Limb (tissue), 2 donors: ENCODE measurements at regions not wholly inside any gene's neighbourhood (a gene's known extent, or its start where the extent isn't known, plus 50 kb on each side); places are given as distances from the start of the nearest gene placed in this dataset.

Source experiments
- DNase-seq, 2 donors: peaks; one replicate each; pipeline ENCODE4 v3.0.0-alpha.2; 2016; ENCODE audit errors: extremely low spot score in 2 of 2

GRCh38 chr17:69717214-69717613 lies 302.7 kb downstream of the MAP2K6 start:
- DNase-seq, result no peak

DNA sequence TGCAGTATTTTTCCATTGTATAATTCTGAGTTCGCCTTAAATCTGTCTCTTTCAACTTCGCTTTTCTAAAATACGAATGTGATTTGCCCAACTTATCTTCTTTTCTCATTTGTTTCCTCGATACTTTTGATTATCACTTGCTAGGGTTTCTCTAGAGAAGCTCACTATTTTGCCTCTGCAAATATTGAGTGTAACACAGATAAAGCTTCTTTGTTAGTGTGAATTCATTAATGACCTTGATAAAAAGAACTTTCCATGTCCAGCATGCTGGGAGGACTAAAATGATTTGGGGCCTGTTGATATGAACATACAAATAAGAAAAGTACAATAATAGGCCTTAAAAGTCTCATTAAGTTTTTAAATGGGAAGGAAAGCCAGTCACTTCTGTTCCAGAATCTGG lies 303.3 kb downstream of the MAP2K6 start:
- no peak for DNase-seq

- no peak for DNase-seq
Measured at GRCh38 chr17:69719474-69720048, 305.1 kb downstream of the MAP2K6 start.

GRCh38 chr17:69722518-69722917 lies 308.0 kb downstream of the MAP2K6 start:
- DNase-seq, result no peak

DNA sequence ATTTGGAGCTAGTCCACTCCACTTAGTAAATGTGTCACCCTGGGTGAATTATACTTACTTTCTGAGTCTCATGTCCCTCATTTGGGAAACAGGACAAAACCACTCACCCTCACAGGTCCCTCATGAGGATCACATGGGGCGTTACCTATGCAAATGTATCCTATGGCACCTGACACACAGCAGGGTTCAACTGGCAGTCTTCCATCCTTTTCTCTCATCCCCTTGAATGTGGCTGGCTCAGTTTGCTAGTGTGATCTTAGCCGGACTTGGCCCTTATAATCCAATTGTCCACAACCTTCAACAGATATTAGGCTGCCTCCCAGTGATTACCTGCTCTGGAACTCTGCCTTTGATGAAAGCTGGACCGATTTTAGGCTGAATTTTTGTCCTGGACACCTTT lies 308.8 kb downstream of the MAP2K6 start:
- DNase-seq, result no peak

DNA sequence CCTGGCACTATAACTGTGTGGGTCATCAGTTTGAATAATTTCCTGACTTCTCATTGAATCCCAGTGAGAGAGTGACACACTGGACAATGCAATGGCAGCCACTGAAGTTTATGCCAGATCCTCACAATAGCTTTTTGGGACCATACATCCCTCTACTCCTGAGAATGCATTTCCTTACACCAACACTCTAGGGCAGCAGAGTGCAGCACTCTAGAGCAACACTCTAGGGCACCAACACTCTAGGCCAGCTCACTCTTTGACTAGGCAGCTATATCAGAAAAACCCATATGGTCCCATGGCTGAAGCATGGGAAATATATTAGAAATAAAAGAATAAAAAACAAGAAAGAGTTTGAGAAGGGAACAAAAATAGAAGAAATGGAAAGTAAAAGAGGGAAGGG lies 309.2 kb downstream of the MAP2K6 start:
- no peak for DNase-seq

DNA sequence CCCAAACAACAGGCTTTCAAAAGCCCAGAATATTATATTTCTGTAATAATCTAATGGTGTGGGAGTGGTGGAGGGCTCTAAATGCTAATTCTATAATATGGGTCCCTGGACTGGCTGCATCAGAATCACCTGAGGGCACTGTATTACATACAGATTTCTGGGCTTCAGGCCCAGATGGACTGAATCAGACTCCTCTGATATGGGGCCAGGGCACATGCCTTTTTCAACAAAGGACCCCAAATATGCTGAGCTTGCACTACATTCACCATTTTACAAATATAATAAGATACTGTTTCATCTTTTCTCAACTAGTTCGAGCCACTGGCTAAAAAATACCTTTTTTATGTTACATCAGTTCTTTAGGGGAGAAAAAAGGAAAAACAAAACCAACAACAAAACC lies 309.7 kb downstream of the MAP2K6 start:
- DNase-seq, result no peak

DNA sequence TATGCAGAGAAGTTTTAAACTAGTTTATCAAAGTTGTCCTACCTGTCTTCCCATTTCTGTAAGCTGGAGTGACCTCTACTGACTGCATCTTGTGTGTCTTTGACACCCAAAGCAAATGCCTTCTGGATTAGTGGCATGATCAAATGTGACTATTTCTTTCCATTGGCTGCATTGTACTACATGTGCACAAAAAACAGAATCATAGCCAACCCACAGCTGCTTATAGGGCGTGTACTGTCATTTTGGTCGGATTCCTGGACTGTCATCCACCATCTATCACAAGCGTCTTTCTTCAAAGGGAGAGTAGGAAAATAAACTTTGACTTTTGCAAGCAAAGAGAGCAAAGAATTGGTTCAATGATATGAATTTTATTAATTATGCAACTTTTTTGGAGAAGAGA lies 310.6 kb downstream of the MAP2K6 start:
- no peak for DNase-seq

DNA sequence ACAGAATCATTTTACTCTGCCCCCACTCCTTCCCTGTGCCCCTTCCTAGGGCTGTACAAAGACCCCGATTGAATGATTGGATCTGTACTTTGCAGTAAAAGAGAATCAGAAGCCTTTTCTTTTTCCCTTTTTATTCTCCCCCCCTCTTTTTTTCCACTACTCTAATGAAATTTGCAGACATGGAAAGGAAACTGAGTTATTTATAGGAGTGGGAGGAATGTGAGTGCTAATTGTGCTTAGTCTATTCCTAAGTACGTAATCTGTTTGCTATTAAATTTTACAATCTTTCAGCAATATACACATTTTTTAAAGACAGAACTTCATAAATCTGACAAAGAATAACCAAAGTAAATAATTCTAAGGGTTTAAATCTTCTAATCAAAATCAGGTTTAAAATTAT lies 314.3 kb downstream of the MAP2K6 start:
- DNase-seq, result no peak

DNA sequence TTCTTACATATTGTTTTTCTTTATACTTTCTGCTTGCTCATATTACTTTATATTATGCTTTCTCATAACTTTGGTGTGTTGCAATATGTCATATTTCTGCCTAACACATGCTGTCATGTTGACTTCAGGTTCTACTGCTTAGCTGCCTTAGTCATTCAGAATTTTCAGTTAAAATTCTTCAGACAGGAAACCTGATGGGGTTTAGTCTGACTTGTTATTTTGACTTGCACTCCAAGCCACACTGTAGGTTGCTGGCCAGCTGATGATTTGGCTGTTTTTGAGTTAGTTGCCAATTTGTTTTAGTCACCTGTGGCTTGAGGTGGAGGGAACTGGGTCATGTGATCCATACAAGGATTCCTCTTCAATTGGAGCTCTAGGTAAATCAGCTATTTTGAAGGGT lies 315.4 kb downstream of the MAP2K6 start:
- no peak for DNase-seq

DNA sequence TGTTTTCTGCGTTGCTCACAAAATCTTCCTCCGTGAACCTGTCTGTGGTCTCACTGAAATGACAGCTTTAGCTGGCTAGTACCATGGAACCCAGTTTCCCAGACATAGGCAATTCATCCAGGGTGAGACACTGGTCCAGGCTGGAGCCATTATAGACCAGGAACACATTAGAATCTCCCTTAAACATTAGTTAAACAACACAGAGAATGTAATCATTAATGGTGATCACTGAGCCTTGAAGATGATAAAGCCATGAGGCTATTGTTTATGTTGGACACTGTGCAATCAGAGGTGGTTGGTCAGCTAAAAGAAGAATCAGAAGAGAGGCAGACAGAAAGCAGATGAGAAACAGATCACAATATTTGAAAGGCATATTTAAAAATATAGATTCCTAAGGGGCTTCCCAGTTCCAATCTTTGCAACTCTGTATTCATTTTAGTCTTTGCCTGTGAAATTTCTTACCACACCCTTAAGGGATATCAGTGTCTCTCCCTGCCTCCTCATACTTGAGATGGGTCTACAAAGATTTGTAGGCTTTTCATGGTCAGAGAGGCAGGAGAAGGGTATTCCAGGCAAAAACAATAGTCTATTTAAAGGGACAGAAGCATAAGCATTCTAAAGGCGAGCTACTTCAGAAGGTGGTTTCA lies 317.9 kb downstream of the MAP2K6 start:
- DNase-seq, result no peak

- peak; percentile 45 to 82 for DNase-seq
Measured at GRCh38 chr17:69733171-69734012, 318.9 kb downstream of the MAP2K6 start.

GRCh38 chr17:69734656-69735055 lies 320.2 kb downstream of the MAP2K6 start:
- DNase-seq, result no peak

GRCh38 chr17:69735285-69735684 lies 320.8 kb downstream of the MAP2K6 start:
- no peak for DNase-seq

- DNase-seq, result no peak
Measured at GRCh38 chr17:69743091-69743490, 328.6 kb downstream of the MAP2K6 start.

DNA sequence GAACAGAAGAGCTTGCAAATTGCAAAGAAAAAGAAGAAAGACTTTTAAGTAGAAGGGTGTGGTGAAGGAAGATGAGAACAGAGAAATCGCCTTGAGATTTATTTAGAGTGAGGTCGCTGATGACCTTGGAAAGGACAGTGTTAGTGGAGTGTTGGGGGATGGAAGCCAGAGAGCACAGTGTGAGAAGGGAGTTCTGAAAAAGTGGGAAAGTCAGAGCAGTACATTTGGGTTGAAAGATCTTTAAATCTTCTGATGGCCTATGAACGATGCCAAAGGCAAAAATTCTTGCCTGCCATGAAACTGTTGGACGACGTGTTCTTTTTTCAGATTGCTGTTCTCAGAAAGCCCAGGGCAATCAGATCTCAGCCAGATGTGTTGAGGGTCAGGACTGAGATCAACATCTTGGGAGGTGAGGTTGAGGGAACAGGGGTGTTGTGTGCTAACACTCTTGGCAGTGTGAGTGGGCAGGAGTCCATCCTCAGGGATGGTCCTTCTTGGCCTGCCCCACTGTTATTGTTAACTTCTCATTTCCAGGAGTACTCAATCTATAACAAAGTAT lies 330.1 kb downstream of the MAP2K6 start:
- DNase-seq, result no peak

- no peak for DNase-seq
Measured at GRCh38 chr17:69749911-69750310, 325.1 kb upstream of the KCNJ16 start.

- no peak for DNase-seq
Measured at GRCh38 chr17:69757688-69758430, 317.2 kb upstream of the KCNJ16 start.

GRCh38 chr17:69760562-69760961 lies 314.5 kb upstream of the KCNJ16 start:
- no peak for DNase-seq

DNA sequence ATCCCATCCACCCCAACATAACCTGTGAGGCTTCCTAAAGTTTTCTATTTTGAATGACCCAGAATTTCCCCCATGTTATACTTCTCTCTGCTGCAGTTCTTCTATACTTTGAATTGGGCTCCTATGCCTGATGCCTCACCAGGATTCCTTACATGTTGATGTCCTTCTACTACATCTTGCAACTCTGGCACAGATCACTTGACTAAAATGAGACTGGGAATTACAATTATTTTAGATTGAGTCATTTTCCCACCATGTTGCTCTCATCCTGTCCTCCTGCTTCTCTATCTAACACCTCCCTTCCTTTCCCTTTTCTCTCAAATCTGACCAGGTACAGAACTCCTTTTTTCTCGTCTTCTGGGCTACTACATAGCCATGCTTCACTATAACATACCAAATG lies 314.0 kb upstream of the KCNJ16 start:
- no peak for DNase-seq

DNA sequence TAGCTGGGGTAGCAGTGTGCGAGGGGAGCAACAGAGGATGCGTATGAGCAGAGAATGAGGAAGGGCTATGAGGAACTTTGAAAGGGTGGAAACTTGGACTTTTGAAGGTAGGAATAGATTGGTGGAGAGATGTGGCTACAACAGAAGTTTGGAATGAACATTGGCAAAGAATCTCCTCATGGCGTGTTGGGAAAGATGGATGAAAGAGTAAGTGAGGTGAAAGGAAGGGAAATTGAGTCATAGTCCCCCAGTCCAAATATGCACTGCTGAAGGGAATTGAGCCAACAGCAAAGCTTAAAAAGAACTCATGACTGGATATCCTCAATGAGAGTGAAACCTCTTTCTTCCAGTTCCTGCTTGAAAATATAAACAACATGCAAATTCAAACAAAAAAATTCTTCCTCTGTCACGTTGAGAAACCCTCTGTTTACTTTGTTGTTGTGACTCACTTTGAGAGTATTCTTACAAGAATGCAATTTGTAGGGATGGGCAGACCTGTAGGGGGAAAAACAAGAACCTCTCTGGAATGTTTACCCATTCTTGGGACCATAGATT lies 313.2 kb upstream of the KCNJ16 start:
- DNase-seq, result no peak
